ENCODE measurements at regions not wholly inside any gene's neighbourhood (a gene's known extent, or its start where the extent isn't known, plus 50 kb on each side); places are given as distances from the start of the nearest gene placed in this dataset.
"Not testable (repeated sequence)": the region's sequence is repeated elsewhere in the genome, so short reads cannot be mapped to it uniquely, and the experiment has no call there.

GRCh38 chr18:961644-962355 lies 57.1 kb downstream of the ADCYAP1 start:
- no peaks in the 10 kb centered on the region for H3K36me3 ChIP-seq (replicated peaks)

GRCh38 chr18:963276-963675 lies 58.6 kb downstream of the ADCYAP1 start:
- TF ChIP-seq CTCF (IDR thresholded peaks at IDR 0.05; ENCODE audit: low read depth, low read length, missing control alignments): no peak
- in situ Hi-C loops (cut with HindIII; ENCODE audit: low pct_ligation_motif_present, low sequenced_read_pairs): no loop called here
- Histone ChIP-seq H3K36me3 (replicated peaks) (no peaks in the 10 kb centered on the region), H3K27ac (no peak overlapping the region), H3K27me3 (replicated peaks) (no peaks in the 10 kb centered on the region), H3K4me3 (ENCODE audit: low read depth, low read length) (no peak overlapping the region)
- DNase-seq: no peak

More at GRCh38 chr18:961644-962355, 57.1 kb downstream of the ADCYAP1 start:
- peak; percentile 94 for TF ChIP-seq CTCF (IDR thresholded peaks at IDR 0.05; ENCODE audit: low read depth, low read length, missing control alignments)
- no peaks in the 10 kb centered on the region for H3K27me3 ChIP-seq (replicated peaks)
- peak overlapping the region; percentile 54 for H3K4me3 ChIP-seq (ENCODE audit: low read depth, low read length)
- in situ Hi-C loops (cut with HindIII; ENCODE audit: low pct_ligation_motif_present, low sequenced_read_pairs): no loop called here
- peak; percentile 43 for DNase-seq
- no peak overlapping the region for H3K27ac ChIP-seq

- in situ Hi-C loops (cut with HindIII; ENCODE audit: low pct_ligation_motif_present, low sequenced_read_pairs): no loop called here
- DNase-seq: no peak
- Histone ChIP-seq H3K27me3 (replicated peaks) (no peaks in the 10 kb centered on the region), H3K4me3 (ENCODE audit: low read depth, low read length) (no peak overlapping the region), H3K36me3 (replicated peaks) (no peaks in the 10 kb centered on the region), H3K27ac (no peak overlapping the region)
- no peak for TF ChIP-seq CTCF (IDR thresholded peaks at IDR 0.05; ENCODE audit: low read depth, low read length, missing control alignments)
Measured at GRCh38 chr18:965921-966758, 61.5 kb downstream of the ADCYAP1 start.

- no peak for TF ChIP-seq CTCF (IDR thresholded peaks at IDR 0.05; ENCODE audit: low read depth, low read length, missing control alignments)
- no peak overlapping the region for H3K4me3 ChIP-seq (ENCODE audit: low read depth, low read length)
- H3K36me3 ChIP-seq (replicated peaks): no peaks in the 10 kb centered on the region
- no peaks in the 10 kb centered on the region for H3K27me3 ChIP-seq (replicated peaks)
- DNase-seq: no peak
- H3K27ac ChIP-seq: no peak overlapping the region
- in situ Hi-C loops (cut with HindIII; ENCODE audit: low pct_ligation_motif_present, low sequenced_read_pairs): no loop called here
Measured at GRCh38 chr18:966759-967576, 62.3 kb downstream of the ADCYAP1 start.

- DNase-seq; H3K4me3 ChIP-seq (ENCODE audit: low read depth, low read length); H3K27ac ChIP-seq; H3K27me3 ChIP-seq (replicated peaks); H3K36me3 ChIP-seq (replicated peaks); in situ Hi-C loops (cut with HindIII; ENCODE audit: low pct_ligation_motif_present, low sequenced_read_pairs): not testable (repeated sequence)
Measured at GRCh38 chr18:968910-969309, 64.2 kb downstream of the ADCYAP1 start.

- H3K27me3 ChIP-seq (replicated peaks); in situ Hi-C loops (cut with HindIII; ENCODE audit: low pct_ligation_motif_present, low sequenced_read_pairs); H3K4me3 ChIP-seq (ENCODE audit: low read depth, low read length); H3K36me3 ChIP-seq (replicated peaks); H3K27ac ChIP-seq; DNase-seq: not testable (repeated sequence)
Measured at GRCh38 chr18:969311-969710, 64.6 kb downstream of the ADCYAP1 start.

- H3K36me3 ChIP-seq (replicated peaks); in situ Hi-C loops (cut with HindIII; ENCODE audit: low pct_ligation_motif_present, low sequenced_read_pairs); H3K27ac ChIP-seq: not testable (repeated sequence)
Measured at GRCh38 chr18:974606-975005, 69.9 kb downstream of the ADCYAP1 start.

GRCh38 chr18:976393-977128 lies 71.9 kb downstream of the ADCYAP1 start:
- in situ Hi-C loops (cut with HindIII; ENCODE audit: low pct_ligation_motif_present, low sequenced_read_pairs); H3K36me3 ChIP-seq (replicated peaks): not testable (repeated sequence)

More at GRCh38 chr18:974606-975005, 69.9 kb downstream of the ADCYAP1 start:
- DNase-seq; H3K27me3 ChIP-seq (replicated peaks); H3K4me3 ChIP-seq (ENCODE audit: low read depth, low read length): not testable (repeated sequence)

GRCh38 chr18:977327-977726 lies 72.7 kb downstream of the ADCYAP1 start:
- H3K4me3 ChIP-seq (ENCODE audit: low read depth, low read length); H3K27ac ChIP-seq; DNase-seq; H3K27me3 ChIP-seq (replicated peaks); H3K36me3 ChIP-seq (replicated peaks); in situ Hi-C loops (cut with HindIII; ENCODE audit: low pct_ligation_motif_present, low sequenced_read_pairs): not testable (repeated sequence)

More at GRCh38 chr18:976393-977128, 71.9 kb downstream of the ADCYAP1 start:
- DNase-seq; H3K27me3 ChIP-seq (replicated peaks); H3K27ac ChIP-seq; H3K4me3 ChIP-seq (ENCODE audit: low read depth, low read length): not testable (repeated sequence)
